Lower lobe of right lung (tissue), 2 donors: ENCODE measurements at regions not wholly inside any gene's neighbourhood (a gene's known extent, or its start where the extent isn't known, plus 50 kb on each side); places are given as distances from the start of the nearest gene placed in this dataset.
A peak's percentile ranks its signal among the peaks of the same experiment; 100 is the strongest.

Source experiments
- ATAC-seq, 2 donors: fragments of 200-7000 bp; cut with Tn5 transposase; one replicate each; pipeline ENCODE4 v1.9.1; 2020 to 2022; ENCODE audit warnings: mild to moderate bottlenecking in 2 of 2, moderate library complexity in 2 of 2
- DNase-seq: peaks from one replicate; pipeline ENCODE4 v3.0.0-alpha.2; 2020
- H3K27ac ChIP-seq: fragments of 200-600 bp; one replicate; pipeline ENCODE4 v1.8.0; 2022
- H3K27me3 ChIP-seq: fragments of 200-600 bp; one replicate; pipeline ENCODE4 v1.8.0; 2022; ENCODE audit warnings: low read depth
- H3K36me3 ChIP-seq: fragments of 200-600 bp; one replicate; pipeline ENCODE4 v1.8.0; 2022; ENCODE audit warnings: mild to moderate bottlenecking
- H3K4me1 ChIP-seq: fragments of 200-600 bp; one replicate; pipeline ENCODE4 v1.8.0; 2022
- H3K4me3 ChIP-seq: fragments of 200-600 bp; one replicate; pipeline ENCODE4 v1.8.0; 2022; ENCODE audit warnings: mild to moderate bottlenecking
- H3K9me3 ChIP-seq: fragments of 200-600 bp; one replicate; pipeline ENCODE4 v1.8.0; 2022
- CTCF ChIP-seq: fragments of 200-600 bp; IDR thresholded peaks from one replicate; pipeline ENCODE4 v1.8.0; 2022; ENCODE audit warnings: antibody characterized with exemption, mild to moderate bottlenecking
- intact Hi-C: fragments of 100-400 bp; cut with DNase I; formaldehyde crosslinking; loops from one replicate; pipeline ENCODE4 v1.11.0; 2022
- donor health status: DM: no; HTN: yes; CAD: no; lungs with severe emphysema.

DNA sequence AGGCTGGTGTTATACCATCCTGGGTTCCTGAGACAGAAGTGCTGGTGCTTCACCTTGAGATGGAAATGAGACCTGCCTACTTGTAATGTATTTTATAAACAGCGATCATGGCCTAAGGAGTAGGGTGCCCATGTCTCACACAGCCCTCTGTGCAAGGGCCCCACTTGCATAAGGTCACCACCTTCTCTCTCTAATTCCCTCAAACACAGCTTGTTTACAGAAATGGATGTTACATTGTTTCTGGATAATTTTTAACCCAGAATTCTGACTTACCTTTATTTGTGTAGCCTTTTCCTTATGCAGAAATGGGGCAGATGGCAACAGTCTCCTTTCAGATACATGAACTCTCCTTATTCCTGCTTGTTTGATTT, 95.1 kb upstream of the UMPS start:
- H3K4me3 ChIP-seq = no peak overlapping the region
- no peak for DNase-seq
- H3K9me3 ChIP-seq = no peaks in the 10 kb centered on the region
- no peaks in the 10 kb centered on the region for H3K27me3 ChIP-seq
- no peak for TF ChIP-seq CTCF
- intact Hi-C loops = no loop called here
- no peak for ATAC-seq
- no peak overlapping the region for H3K27ac ChIP-seq
- no peaks in the 10 kb centered on the region for H3K36me3 ChIP-seq
- H3K4me1 ChIP-seq = no peaks in the 10 kb centered on the region

DNA sequence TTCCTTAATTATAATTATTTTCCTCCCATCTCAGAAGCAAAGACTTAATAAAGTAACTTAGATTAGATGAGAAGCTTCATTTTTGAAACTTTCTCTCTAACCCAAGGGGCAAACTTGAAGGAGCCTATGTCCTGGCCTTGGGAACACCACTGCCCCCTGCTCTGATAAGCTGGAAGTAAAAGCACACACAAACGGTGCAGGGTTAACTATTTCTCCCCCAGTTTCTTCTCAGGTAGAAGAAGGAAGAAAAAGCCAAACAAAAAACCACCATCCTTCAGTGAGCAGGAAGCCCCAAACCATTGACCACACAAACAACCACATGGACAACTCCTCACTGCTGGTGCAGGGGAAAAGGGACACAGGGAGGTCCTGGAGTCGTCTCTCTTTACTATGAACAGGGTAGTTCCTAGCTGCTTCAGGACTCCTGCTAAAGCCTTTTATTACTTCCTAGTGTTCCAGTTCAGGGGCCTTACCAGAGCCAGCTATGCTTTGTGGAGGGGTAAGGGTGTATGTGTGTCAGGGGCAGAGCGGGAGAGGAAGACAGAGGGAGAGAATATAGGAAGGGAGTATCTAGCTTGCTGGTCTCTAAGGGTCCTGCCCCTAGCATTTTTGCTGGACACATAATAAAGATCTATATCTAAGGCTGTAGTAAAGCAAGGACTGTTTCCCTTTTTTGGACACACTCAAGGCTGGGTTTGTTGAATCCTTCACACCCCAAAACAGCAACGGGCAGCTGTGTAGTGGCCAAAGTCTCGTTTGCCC, 94.0 kb upstream of the UMPS start:
- ATAC-seq (no peak), DNase-seq (no peak)
- Histone ChIP-seq H3K27me3 (no peaks in the 10 kb centered on the region), H3K4me3 (no peak overlapping the region), H3K4me1 (no peaks in the 10 kb centered on the region), H3K36me3 (no peaks in the 10 kb centered on the region), H3K27ac (no peak overlapping the region), H3K9me3 (no peaks in the 10 kb centered on the region)
- intact Hi-C loops = no loop called here
- TF ChIP-seq CTCF = no peak

GRCh38 chr3:124636863-124637296, 93.4 kb upstream of the UMPS start:
- intact Hi-C loops = no loop called here
- H3K27ac ChIP-seq = no peak overlapping the region
- H3K36me3 ChIP-seq = no peaks in the 10 kb centered on the region
- no peak for DNase-seq
- no peak overlapping the region for H3K4me3 ChIP-seq
- no peaks in the 10 kb centered on the region for H3K27me3 ChIP-seq
- H3K9me3 ChIP-seq = no peaks in the 10 kb centered on the region
- no peak for TF ChIP-seq CTCF
- H3K4me1 ChIP-seq = no peaks in the 10 kb centered on the region
- peak; percentile 28 to 47 for ATAC-seq

DNA sequence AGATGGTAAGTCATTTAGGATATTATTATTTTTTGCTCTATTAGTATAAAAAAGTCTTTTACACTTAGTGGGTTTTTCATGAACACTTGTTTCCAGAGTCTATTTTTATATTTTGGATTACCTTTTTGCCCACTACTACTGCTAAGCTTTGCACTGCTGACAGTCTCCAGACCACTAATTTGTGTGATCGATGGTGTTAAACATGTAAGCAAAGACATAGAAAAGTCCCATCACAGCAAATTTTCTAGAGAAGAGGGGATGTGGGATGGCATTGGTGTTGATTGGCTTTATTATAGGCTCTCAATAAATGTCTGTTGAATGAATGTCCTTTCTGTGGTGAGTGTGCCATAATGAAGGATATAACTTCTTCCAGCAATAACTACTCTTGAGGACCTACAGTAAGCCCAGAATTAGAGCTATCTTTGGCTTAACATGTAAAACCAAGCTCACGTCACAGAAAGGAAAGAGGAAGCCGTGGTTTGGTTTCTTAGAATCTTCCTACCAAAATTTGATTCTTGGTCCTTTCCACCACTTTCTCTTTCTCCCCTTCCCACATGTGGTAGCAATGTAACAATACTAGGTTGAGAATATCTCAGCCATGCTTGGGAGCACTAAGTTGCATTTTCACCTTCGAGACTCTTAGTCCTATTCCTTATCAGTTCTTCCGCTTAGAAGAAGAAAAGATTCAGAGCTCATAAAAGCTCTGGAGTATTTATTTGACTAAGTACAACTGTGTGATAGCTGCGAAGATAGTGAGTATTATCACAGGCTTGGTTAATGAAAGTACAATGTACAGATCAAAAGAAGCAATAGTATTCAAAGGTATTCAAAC, 90.6 kb upstream of the UMPS start:
- DNase-seq (no peak), ATAC-seq (peak in 1 of 2 donors; percentile 28)
- Histone ChIP-seq H3K36me3 (no peaks in the 10 kb centered on the region), H3K4me1 (no peaks in the 10 kb centered on the region), H3K27me3 (no peaks in the 10 kb centered on the region), H3K9me3 (no peaks in the 10 kb centered on the region), H3K4me3 (no peak overlapping the region), H3K27ac (no peak overlapping the region)
- intact Hi-C loops = no loop called here
- TF ChIP-seq CTCF = no peak

DNA sequence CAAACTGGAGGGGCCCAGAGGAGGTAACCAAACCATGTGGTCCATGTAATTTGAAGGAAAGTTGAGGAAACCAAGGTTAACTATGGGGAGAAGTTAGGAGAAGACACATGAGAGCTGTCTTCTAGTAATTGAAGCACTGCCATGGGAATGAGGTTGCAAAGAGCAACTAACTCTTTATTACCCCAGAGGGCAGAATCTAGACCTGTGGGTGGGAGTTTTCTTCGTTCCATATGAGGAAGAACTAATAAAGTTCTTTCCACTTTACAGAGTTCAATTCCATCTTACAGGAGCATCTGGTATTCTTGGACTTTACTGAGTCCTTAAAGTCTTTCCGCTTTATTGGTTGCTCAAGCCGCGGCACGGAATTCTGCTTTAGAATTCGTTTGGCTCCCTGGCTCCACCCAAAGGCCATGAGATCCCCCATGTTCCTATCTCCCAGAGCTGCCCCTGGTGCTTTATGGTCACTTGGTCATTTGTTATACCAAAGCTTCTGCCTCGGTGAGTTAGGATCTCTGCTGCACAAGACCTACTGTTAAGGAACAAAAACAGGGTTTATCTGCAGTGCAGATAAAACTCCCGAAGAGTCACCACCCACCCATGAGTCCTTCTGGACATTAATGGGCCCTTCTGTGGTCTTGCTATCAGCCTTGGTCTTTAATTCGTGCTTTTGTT, 89.5 kb upstream of the UMPS start:
- Histone ChIP-seq H3K4me3 (no peak overlapping the region), H3K4me1 (no peaks in the 10 kb centered on the region), H3K27ac (no peak overlapping the region), H3K27me3 (no peaks in the 10 kb centered on the region), H3K9me3 (no peaks in the 10 kb centered on the region), H3K36me3 (no peaks in the 10 kb centered on the region)
- no peak for DNase-seq
- no peak for TF ChIP-seq CTCF
- intact Hi-C loops = no loop called here
- ATAC-seq = no peak
